PC-9 (cell line): ENCODE measurements at regions not wholly inside any gene's neighbourhood (a gene's known extent, or its start where the extent isn't known, plus 50 kb on each side); places are given as distances from the start of the nearest gene placed in this dataset.

Source experiments
- CTCF ChIP-seq: fragments of 200-600 bp; sonication (generic); conservative IDR thresholded peaks from 2 replicates; pipeline ENCODE4 v1.6.1; 2017; ENCODE audit warnings: mixed run types, antibody characterized with exemption, mild to moderate bottlenecking, moderate library complexity
- EZH2 ChIP-seq: fragments of 200-600 bp; sonication (generic); IDR thresholded peaks from 2 replicates; pipeline ENCODE4 v1.8.0; 2017; ENCODE audit warnings: antibody characterized with exemption, low read depth

GRCh38 chr9:85432599-85432998 is 309.2 kb downstream of the AGTPBP1 start:
- TF ChIP-seq CTCF (no peak), EZH2 (no peak)
